ENCODE measurements at regions not wholly inside any gene's neighbourhood (a gene's known extent, or its start where the extent isn't known, plus 50 kb on each side); places are given as distances from the start of the nearest gene placed in this dataset.

DNA sequence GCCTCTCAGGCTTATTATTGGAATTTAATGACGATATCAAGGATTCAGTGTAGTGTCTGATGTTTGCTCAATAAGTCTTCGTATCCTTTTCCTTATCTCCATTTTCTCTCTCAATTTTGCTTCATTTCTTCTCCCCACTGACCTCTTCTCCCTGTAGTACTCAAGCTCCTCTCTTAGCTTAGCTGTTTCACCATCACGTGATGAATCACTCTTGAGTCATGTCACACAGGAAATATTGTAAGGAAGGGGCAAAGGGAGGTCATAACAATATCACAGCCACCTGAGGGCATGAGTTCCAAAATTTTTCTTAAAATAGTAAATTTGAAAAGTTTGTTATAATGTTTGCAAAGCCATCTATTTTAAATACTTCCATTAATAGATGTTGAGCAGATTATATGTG is 392.2 kb upstream of the MARCKS start:
- Histone ChIP-seq H3K4me3 (no peak overlapping the region), H3K9me3 (peaks cover 0 to 4% of the 10 kb centered on the region in 2 donors), H3K27ac (no peak overlapping the region), H3K4me1 (no peaks in the 10 kb centered on the region), H3K36me3 (no peaks in the 10 kb centered on the region), H3K27me3 (no peaks in the 10 kb centered on the region)
- DNase-seq (ENCODE audit: low spot score) = no peak
- TF ChIP-seq CTCF (IDR thresholded peaks at IDR 0.05) = no peak

GRCh38 chr6:113466526-113466925 is 390.6 kb upstream of the MARCKS start:
- no peaks in the 10 kb centered on the region for H3K27me3 ChIP-seq
- H3K27ac ChIP-seq = no peak overlapping the region
- H3K4me1 ChIP-seq = no peaks in the 10 kb centered on the region
- no peak for DNase-seq (ENCODE audit: low spot score)
- H3K9me3 ChIP-seq = peaks cover 0 to 4% of the 10 kb centered on the region in 2 donors
- no peak overlapping the region for H3K4me3 ChIP-seq
- no peaks in the 10 kb centered on the region for H3K36me3 ChIP-seq
- no peak for TF ChIP-seq CTCF (IDR thresholded peaks at IDR 0.05)

- Histone ChIP-seq H3K9me3 (no peaks in the 10 kb centered on the region), H3K27ac (no peak overlapping the region), H3K36me3 (no peaks in the 10 kb centered on the region), H3K27me3 (no peaks in the 10 kb centered on the region), H3K4me3 (no peak overlapping the region), H3K4me1 (no peaks in the 10 kb centered on the region)
- no peak for DNase-seq (ENCODE audit: low spot score)
- no peak for TF ChIP-seq CTCF (IDR thresholded peaks at IDR 0.05)
These were observed 381.8 kb upstream of the MARCKS start for GRCh38 chr6:113475392-113475791.

DNA sequence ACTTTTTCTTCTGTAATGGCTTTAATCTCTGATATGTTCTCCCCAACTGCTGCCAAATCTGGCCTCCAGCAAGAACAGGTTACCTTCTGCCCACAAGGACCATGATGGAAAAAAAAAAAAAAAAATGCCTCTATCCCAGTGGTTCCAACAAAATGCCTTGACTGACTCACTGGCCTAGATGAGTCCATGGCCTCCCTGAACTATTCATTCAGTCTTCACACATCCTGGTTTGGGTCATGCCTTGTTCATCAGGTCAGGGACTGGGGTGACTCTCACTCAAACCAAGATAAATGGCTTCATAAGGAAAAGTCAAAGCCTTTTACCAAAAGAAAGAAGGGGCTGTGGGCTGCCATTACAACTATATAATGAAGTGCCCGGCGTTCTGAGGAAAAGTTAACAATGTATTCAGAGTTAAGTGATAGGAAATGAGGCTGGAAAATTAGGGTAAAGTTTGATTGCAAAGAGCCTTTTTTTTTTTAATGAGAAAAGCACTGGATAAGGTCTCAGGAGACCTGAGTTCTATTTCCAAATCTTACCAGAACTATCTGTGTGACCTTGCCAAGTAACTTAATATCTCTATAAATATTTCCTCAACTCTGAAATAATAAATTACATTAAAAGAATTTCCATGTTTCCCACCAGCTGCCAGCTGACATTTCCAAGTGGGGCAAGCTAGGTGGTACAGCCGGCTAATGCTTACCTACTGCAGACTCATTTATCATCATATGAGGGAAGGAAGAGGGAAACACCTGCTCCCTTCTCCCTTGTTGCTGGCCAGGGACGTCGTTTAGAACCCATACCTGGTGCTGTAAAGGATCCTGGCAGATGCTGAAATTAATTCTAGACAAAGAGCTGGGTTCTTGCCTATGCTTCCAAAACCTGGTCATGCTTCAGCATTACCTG is 380.0 kb upstream of the MARCKS start:
- no peaks in the 10 kb centered on the region for H3K9me3 ChIP-seq
- no peak overlapping the region for H3K27ac ChIP-seq
- DNase-seq (ENCODE audit: low spot score) = no peak
- H3K4me1 ChIP-seq = no peaks in the 10 kb centered on the region
- H3K4me3 ChIP-seq = no peak overlapping the region
- H3K36me3 ChIP-seq = no peaks in the 10 kb centered on the region
- TF ChIP-seq CTCF (IDR thresholded peaks at IDR 0.05) = no peak
- no peaks in the 10 kb centered on the region for H3K27me3 ChIP-seq

GRCh38 chr6:113480616-113481015 is 376.5 kb upstream of the MARCKS start:
- Histone ChIP-seq H3K36me3 (no peaks in the 10 kb centered on the region), H3K9me3 (no peaks in the 10 kb centered on the region), H3K4me1 (no peaks in the 10 kb centered on the region), H3K4me3 (no peak overlapping the region), H3K27me3 (no peaks in the 10 kb centered on the region), H3K27ac (no peak overlapping the region)
- no peak for DNase-seq (ENCODE audit: low spot score)
- no peak for TF ChIP-seq CTCF (IDR thresholded peaks at IDR 0.05)

- no peak for TF ChIP-seq CTCF (IDR thresholded peaks at IDR 0.05)
- Histone ChIP-seq H3K4me3 (no peak overlapping the region), H3K9me3 (no peaks in the 10 kb centered on the region), H3K36me3 (no peaks in the 10 kb centered on the region), H3K27me3 (no peaks in the 10 kb centered on the region), H3K27ac (no peak overlapping the region), H3K4me1 (no peaks in the 10 kb centered on the region)
- DNase-seq (ENCODE audit: low spot score) = no peak
These were observed 375.7 kb upstream of the MARCKS start for GRCh38 chr6:113481458-113481857.
